GM23338 (cell line): ENCODE measurements at regions not wholly inside any gene's neighbourhood (a gene's known extent, or its start where the extent isn't known, plus 50 kb on each side); places are given as distances from the start of the nearest gene placed in this dataset.

Source experiments
- ATAC-seq: fragments of 200-7000 bp; cut with Tn5 transposase; 3 replicates; pipeline ENCODE4 v1.9.1; 2020
- DNase-seq: peaks from one replicate; pipeline ENCODE4 v3.0.0-alpha.2; 2015; ENCODE audit warnings: low spot score
- H2AFZ ChIP-seq: fragments of 200-600 bp; sonication (generic); 2 replicates; pipeline ENCODE4 v1.8.0; 2016; ENCODE audit warnings: antibody characterized with exemption, mild to moderate bottlenecking, moderate library complexity
- H3F3A ChIP-seq: fragments of 200-600 bp; sonication (generic); replicated peaks from 2 replicates; pipeline ENCODE4 v1.8.0; 2017; ENCODE audit warnings: antibody characterized with exemption, mixed run types, low read depth
- H3K27ac ChIP-seq: fragments of 200-600 bp; sonication (generic); 2 replicates; pipeline ENCODE4 v1.6.1; 2016; ENCODE audit warnings: low read depth
- H3K27me3 ChIP-seq: fragments of 200-600 bp; sonication (generic); 2 replicates; pipeline ENCODE4 v1.8.0; 2016; ENCODE audit warnings: mild to moderate bottlenecking, mixed run types, moderate library complexity; ENCODE audit not compliant: insufficient read depth
- H3K36me3 ChIP-seq: fragments of 200-600 bp; sonication (generic); 2 replicates; pipeline ENCODE4 v1.8.0; 2016; ENCODE audit warnings: mild to moderate bottlenecking; ENCODE audit not compliant: insufficient read depth
- H3K4me1 ChIP-seq: fragments of 200-600 bp; sonication (generic); 2 replicates; pipeline ENCODE4 v1.8.0; 2016; ENCODE audit warnings: mild to moderate bottlenecking, moderate library complexity; ENCODE audit not compliant: insufficient read depth
- H3K4me2 ChIP-seq: fragments of 200-600 bp; sonication (generic); 2 replicates; pipeline ENCODE4 v1.7.1; 2017; ENCODE audit warnings: mixed run types
- H3K4me3 ChIP-seq: fragments of 200-600 bp; sonication (generic); 2 replicates; pipeline ENCODE4 v1.6.1; 2016; ENCODE audit warnings: mixed run types
- H3K79me2 ChIP-seq: fragments of 200-600 bp; sonication (generic); replicated peaks from 2 replicates; pipeline ENCODE4 v1.8.0; 2017; ENCODE audit warnings: mild to moderate bottlenecking; ENCODE audit not compliant: insufficient read depth
- H3K9me2 ChIP-seq: fragments of 200-600 bp; sonication (generic); 2 replicates; pipeline ENCODE4 v1.8.0; 2017; ENCODE audit not compliant: insufficient read depth
- H4K20me1 ChIP-seq: fragments of 200-600 bp; sonication (generic); replicated peaks from 2 replicates; pipeline ENCODE4 v1.8.0; 2017; ENCODE audit warnings: mild to moderate bottlenecking; ENCODE audit not compliant: insufficient read depth
- H3K27ac Mint-ChIP-seq: 2 replicates; pipeline ENCODE4 v1.8.0; 2020; ENCODE audit warnings: inconsistent platforms, mild to moderate bottlenecking, moderate library complexity, mixed read lengths
- H3K27me3 Mint-ChIP-seq: 3 replicates; pipeline ENCODE4 v1.8.0; 2022; ENCODE audit warnings: low read depth, mild to moderate bottlenecking, moderate library complexity, mixed read lengths, inconsistent platforms; ENCODE audit not compliant: insufficient read depth, poor library complexity
- H3K36me3 Mint-ChIP-seq: 3 replicates; pipeline ENCODE4 v1.8.0; 2021; ENCODE audit warnings: low read depth, mild to moderate bottlenecking, inconsistent platforms, moderate library complexity, mixed read lengths
- H3K4me1 Mint-ChIP-seq: 3 replicates; pipeline ENCODE4 v1.8.0; 2020; ENCODE audit warnings: mild to moderate bottlenecking, inconsistent platforms, mixed read lengths
- H3K4me3 Mint-ChIP-seq: 3 replicates; pipeline ENCODE4 v1.8.0; 2021; ENCODE audit warnings: moderate library complexity, mild to moderate bottlenecking, inconsistent platforms, mixed read lengths
- H3K9me3 Mint-ChIP-seq: 3 replicates; pipeline ENCODE4 v1.8.0; 2020; ENCODE audit warnings: moderate library complexity, mild to moderate bottlenecking, inconsistent platforms, mixed read lengths
- CREB1 ChIP-seq: fragments of 250-450 bp; sonication (Bioruptor Pico); IDR thresholded peaks from 2 replicates; pipeline ENCODE4 v1.5.0; 2020; ENCODE audit warnings: low read depth, mild to moderate bottlenecking, moderate library complexity
- CTCF ChIP-seq, 2 experiments: fragments of 200-600 bp in 1 of 2; sonication (generic) in 1 of 2; conservative IDR thresholded peaks; 2 replicates each; pipeline versions ENCODE4 v1.5.1 to v1.6.1; 2016 to 2017; ENCODE audit warnings: antibody characterized with exemption in 2 of 2, low read depth in 2 of 2, mild to moderate bottlenecking in 2 of 2, moderate library complexity in 1 of 2
- ETS1 ChIP-seq: IDR thresholded peaks from 2 replicates; pipeline ENCODE4 v1.6.1; 2016; ENCODE audit warnings: antibody characterized with exemption
- EZH2 ChIP-seq: fragments of 200-600 bp; sonication (generic); IDR thresholded peaks from one replicate; pipeline ENCODE4 v1.8.0; 2017; ENCODE audit warnings: antibody characterized with exemption, mild to moderate bottlenecking, low read depth; ENCODE audit not compliant: unreplicated experiment
- EZH2phosphoT487 ChIP-seq: fragments of 200-600 bp; sonication (generic); IDR thresholded peaks from one replicate; pipeline ENCODE4 v1.8.1; 2018; ENCODE audit warnings: antibody characterized with exemption; ENCODE audit not compliant: unreplicated experiment
- JUNB ChIP-seq: IDR thresholded peaks from one replicate; pipeline ENCODE4 v1.6.1; 2016; ENCODE audit warnings: antibody characterized with exemption; ENCODE audit not compliant: unreplicated experiment
- NANOG ChIP-seq: IDR thresholded peaks from 2 replicates; pipeline ENCODE4 v1.6.1; 2016; ENCODE audit warnings: antibody characterized with exemption, borderline replicate concordance
- STAT1 ChIP-seq: IDR thresholded peaks from one replicate; pipeline ENCODE4 v1.6.1; 2016; ENCODE audit warnings: antibody characterized with exemption; ENCODE audit not compliant: unreplicated experiment
- ZNF331 ChIP-seq: fragments of 250-450 bp; sonication (Bioruptor Pico); IDR thresholded peaks from 2 replicates; pipeline ENCODE4 v1.5.0; 2020; ENCODE audit warnings: low read depth, mild to moderate bottlenecking, moderate library complexity
- ZNF462 ChIP-seq: fragments of 250-450 bp; sonication (Bioruptor Pico); IDR thresholded peaks from 2 replicates; pipeline ENCODE4 v1.5.0; 2020; ENCODE audit warnings: mild to moderate bottlenecking, moderate library complexity

GRCh38 chr19:28505134-28505533 lies 707.8 kb downstream of the UQCRFS1 start (continued):
- no peak for TF ChIP-seq ZNF462 (CRISPR knock-in tag)
- no peak for TF ChIP-seq CTCF (conservative IDR thresholded peaks at IDR 0.05; ENCODE audit: low read depth in 2 of 2)
- no peak for TF ChIP-seq JUNB
- no peak for TF ChIP-seq NANOG

- DNase-seq (peak; percentile 51), ATAC-seq (peak; percentile 55)
- H3K4me2 ChIP-seq = no peak overlapping the region
- no peaks in the 10 kb centered on the region for H4K20me1 ChIP-seq
- H3K9me2 ChIP-seq = no peaks in the 10 kb centered on the region
- H3K36me3 Mint-ChIP-seq = no peaks in the 10 kb centered on the region; the same call in 2 of the 3 replicates
- H3K79me2 ChIP-seq = no peaks in the 10 kb centered on the region
- H3K9me3 Mint-ChIP-seq = no peaks in the 10 kb centered on the region; the same call in 2 of the 3 replicates
- no peaks in the 10 kb centered on the region for H3K36me3 ChIP-seq
- H3K4me3 Mint-ChIP-seq = no peak overlapping the region
- H3K27ac ChIP-seq = no peak overlapping the region
- H3K4me1 Mint-ChIP-seq = peaks cover 36% of the 10 kb centered on the region
- no peak overlapping the region for H3K27ac Mint-ChIP-seq
- H3F3A ChIP-seq = no peaks in the 10 kb centered on the region
- H3K4me1 ChIP-seq = peaks cover 14% of the 10 kb centered on the region
- H2AFZ ChIP-seq = no peak overlapping the region
- H3K27me3 Mint-ChIP-seq = peaks cover 7% of the 10 kb centered on the region
- no peak overlapping the region for H3K4me3 ChIP-seq
- H3K27me3 ChIP-seq = no peaks in the 10 kb centered on the region
- TF ChIP-seq ZNF331 (no peak), EZH2phosphoT487 (no peak), CTCF (conservative IDR thresholded peaks at IDR 0.05; ENCODE audit: low read depth in 2 of 2) (no peak), EZH2 (no peak), STAT1 (no peak), CREB1 (CRISPR knock-in tag) (no peak), ETS1 (no peak)
Measured at GRCh38 chr19:28504727-28505126, 708.2 kb downstream of the UQCRFS1 start.
